GM12865 (cell line): ENCODE measurements at regions not wholly inside any gene's neighbourhood (a gene's known extent, or its start where the extent isn't known, plus 50 kb on each side); places are given as distances from the start of the nearest gene placed in this dataset.

Experiments used
- DNase-seq: peaks from one replicate; pipeline ENCODE4 v3.0.0; 2010; ENCODE audit warnings: low read depth
- H3K4me3 ChIP-seq: 2 replicates; pipeline ENCODE4 v1.5.1; 2011; ENCODE audit warnings: mild to moderate bottlenecking, low read depth, low read length, control low read depth
- CTCF ChIP-seq: IDR thresholded peaks from 2 replicates; pipeline ENCODE4 v1.5.1; 2011; ENCODE audit warnings: low read length, control low read depth, low read depth, inconsistent platforms; ENCODE audit not compliant: insufficient read depth; ENCODE audit errors: missing control alignments

GRCh38 chr6:8570256-8570920 lies 135.0 kb upstream of the SLC35B3 start:
- no peak for TF ChIP-seq CTCF
- no peak overlapping the region for H3K4me3 ChIP-seq
- no peak for DNase-seq

- DNase-seq: no peak
- H3K4me3 ChIP-seq: no peak overlapping the region
- TF ChIP-seq CTCF: no peak
Observed at GRCh38 chr6:8562125-8562524, 126.8 kb upstream of the SLC35B3 start.

- no peak overlapping the region for H3K4me3 ChIP-seq
- DNase-seq: no peak
- TF ChIP-seq CTCF: no peak
Observed at GRCh38 chr6:8558953-8559352, 123.6 kb upstream of the SLC35B3 start.

- DNase-seq: no peak
- TF ChIP-seq CTCF: no peak
- H3K4me3 ChIP-seq: no peak overlapping the region
Observed at GRCh38 chr6:8557014-8557748, 121.8 kb upstream of the SLC35B3 start.

- no peak for DNase-seq
- no peak overlapping the region for H3K4me3 ChIP-seq
- no peak for TF ChIP-seq CTCF
Observed at GRCh38 chr6:8556370-8557013, 121.1 kb upstream of the SLC35B3 start.

GRCh38 chr6:8551993-8552392 lies 116.6 kb upstream of the SLC35B3 start:
- no peak for DNase-seq
- TF ChIP-seq CTCF: no peak
- H3K4me3 ChIP-seq: no peak overlapping the region
